SK-N-MC (cell line): ENCODE measurements at regions not wholly inside any gene's neighbourhood (a gene's known extent, or its start where the extent isn't known, plus 50 kb on each side); places are given as distances from the start of the nearest gene placed in this dataset.
"Not testable (repeated sequence)": the region's sequence is repeated elsewhere in the genome, so short reads cannot be mapped to it uniquely, and the experiment has no call there.

ENCODE experiments used
- DNase-seq: peaks from one replicate; pipeline ENCODE4 v3.0.0-alpha.2; 2011; ENCODE audit warnings: low read depth, low spot score
- H3K27ac ChIP-seq: fragments of 200-600 bp; sonication (generic); 2 replicates; pipeline ENCODE4 v1.5.1; 2016; ENCODE audit warnings: mixed run types
- H3K36me3 ChIP-seq: fragments of 200-600 bp; sonication (generic); 2 replicates; pipeline ENCODE4 v1.6.1; 2017; ENCODE audit warnings: antibody characterized with exemption, low read length, mixed read lengths; ENCODE audit not compliant: insufficient read depth
- H3K4me3 ChIP-seq: fragments of 200-600 bp; sonication (generic); 2 replicates; pipeline ENCODE4 v1.5.1; 2016
- H3K9ac ChIP-seq: fragments of 200-600 bp; sonication (generic); 2 replicates; pipeline ENCODE4 v1.8.0; 2017; ENCODE audit warnings: mixed run types, mixed read lengths; ENCODE audit not compliant: insufficient read length
- H3K9me3 ChIP-seq: fragments of 200-600 bp; sonication (generic); 2 replicates; pipeline ENCODE4 v1.6.1; 2017; ENCODE audit warnings: low read depth, mild to moderate bottlenecking, antibody characterized with exemption, low read length, moderate library complexity, mixed read lengths
- EZH2 ChIP-seq: fragments of 200-600 bp; sonication (generic); IDR thresholded peaks from one replicate; pipeline ENCODE4 v1.6.1; 2017; ENCODE audit warnings: antibody characterized with exemption
- FOXP2 ChIP-seq: optimal IDR thresholded peaks from 2 replicates; pipeline ENCODE3; 2011; ENCODE audit warnings: mild to moderate bottlenecking, moderate library complexity; ENCODE audit not compliant: insufficient read depth; ENCODE audit errors: extremely low read length, control extremely low read depth
- POLR2AphosphoS5 ChIP-seq: IDR thresholded peaks from 2 replicates; pipeline ENCODE4 v1.6.1; 2012; ENCODE audit warnings: mild to moderate bottlenecking, low read depth, low read length, borderline replicate concordance

DNA sequence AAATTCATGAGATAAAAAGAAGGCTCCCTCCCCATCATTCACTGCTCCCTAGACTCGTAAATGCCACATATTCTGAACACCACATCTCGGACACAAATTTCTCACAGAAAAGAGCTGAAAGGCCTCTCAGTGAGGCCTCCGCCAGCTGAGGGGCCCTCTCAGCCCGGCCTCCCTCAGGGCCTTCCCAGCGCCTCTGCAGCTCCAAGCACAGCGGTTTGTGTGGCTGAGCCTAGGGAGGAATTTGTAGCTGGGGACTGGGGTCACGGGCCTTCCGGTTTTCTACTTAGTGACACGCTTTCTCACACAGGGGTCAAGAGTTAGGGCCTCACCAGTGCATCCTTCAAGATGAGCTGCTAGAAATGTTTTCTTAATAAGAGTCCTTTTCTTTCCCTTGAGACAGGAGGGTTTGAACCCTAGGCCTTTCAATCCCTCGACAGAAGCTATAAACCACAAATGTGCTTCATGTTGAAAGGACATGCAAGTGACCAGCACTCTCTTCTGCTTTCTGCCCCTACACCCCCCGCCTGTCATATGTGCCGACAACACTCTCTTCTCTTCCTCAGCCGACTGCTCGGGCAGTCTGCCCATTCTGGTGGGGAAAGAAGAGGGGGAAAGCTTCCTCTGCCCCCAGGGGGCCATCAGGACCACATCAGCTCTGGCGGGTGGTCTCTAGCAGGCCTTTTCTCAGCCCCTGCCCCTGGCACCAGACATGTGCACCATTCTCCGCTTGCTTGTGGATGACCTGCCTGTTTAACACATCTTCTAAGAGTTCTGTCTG, 104.9 kb downstream of the CHIC2 start:
- H3K9me3 ChIP-seq, result no peaks in the 10 kb centered on the region
- no peaks in the 10 kb centered on the region for H3K36me3 ChIP-seq
- DNase-seq, result no peak
- no peak overlapping the region for H3K9ac ChIP-seq
- TF ChIP-seq POLR2AphosphoS5 (no peak), FOXP2 (no peak), EZH2 (no peak)
- no peak overlapping the region for H3K27ac ChIP-seq
- H3K4me3 ChIP-seq, result no peak overlapping the region

DNA sequence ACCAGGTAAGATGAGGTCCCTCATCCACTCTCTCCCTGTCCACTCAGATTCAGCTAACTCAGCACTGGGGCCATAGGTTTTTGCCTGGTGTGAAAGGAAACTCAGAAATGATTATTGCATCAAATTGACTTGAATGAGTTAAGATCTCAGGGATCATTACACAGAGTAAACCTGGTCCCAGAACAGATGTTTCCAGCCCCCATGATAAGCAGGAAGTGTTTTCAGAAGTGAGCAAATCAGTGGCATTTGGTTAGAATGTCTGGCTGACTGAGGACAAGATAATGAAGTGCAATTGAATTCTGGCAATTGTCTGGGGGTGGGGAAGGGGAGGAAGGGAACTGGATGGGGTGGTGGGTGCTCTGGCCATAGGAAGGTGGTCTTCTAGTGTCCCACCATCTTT, 108.0 kb downstream of the CHIC2 start:
- TF ChIP-seq POLR2AphosphoS5, result no peak
- TF ChIP-seq EZH2, result no peak
- no peak for TF ChIP-seq FOXP2
- no peaks in the 10 kb centered on the region for H3K36me3 ChIP-seq
- H3K9me3 ChIP-seq, result no peaks in the 10 kb centered on the region
- H3K4me3 ChIP-seq, result no peak overlapping the region
- no peak overlapping the region for H3K9ac ChIP-seq
- H3K27ac ChIP-seq, result no peak overlapping the region
- DNase-seq, result no peak

DNA sequence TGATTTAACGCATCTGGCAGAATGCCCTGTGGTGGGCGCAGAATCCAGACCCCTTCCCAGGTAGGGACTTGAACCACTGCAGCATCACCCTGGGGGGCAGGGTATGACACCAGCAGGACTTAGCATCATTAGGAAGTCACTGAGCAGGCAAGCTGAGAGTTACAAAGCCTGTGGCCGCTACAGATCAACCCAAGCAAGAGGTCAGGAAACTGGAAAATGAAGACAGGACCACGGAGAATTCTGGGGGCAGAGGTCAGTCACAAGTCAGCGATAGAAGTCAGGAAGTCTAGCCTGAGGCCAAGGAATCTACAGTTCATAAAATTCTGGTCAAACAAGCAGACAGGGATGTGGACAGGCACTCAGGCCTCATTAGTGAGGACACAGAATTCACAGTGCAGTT, 108.4 kb downstream of the CHIC2 start:
- no peak overlapping the region for H3K4me3 ChIP-seq
- no peak overlapping the region for H3K27ac ChIP-seq
- no peaks in the 10 kb centered on the region for H3K9me3 ChIP-seq
- no peaks in the 10 kb centered on the region for H3K36me3 ChIP-seq
- TF ChIP-seq FOXP2, result no peak
- no peak for TF ChIP-seq EZH2
- no peak for TF ChIP-seq POLR2AphosphoS5
- H3K9ac ChIP-seq, result no peak overlapping the region
- no peak for DNase-seq

DNA sequence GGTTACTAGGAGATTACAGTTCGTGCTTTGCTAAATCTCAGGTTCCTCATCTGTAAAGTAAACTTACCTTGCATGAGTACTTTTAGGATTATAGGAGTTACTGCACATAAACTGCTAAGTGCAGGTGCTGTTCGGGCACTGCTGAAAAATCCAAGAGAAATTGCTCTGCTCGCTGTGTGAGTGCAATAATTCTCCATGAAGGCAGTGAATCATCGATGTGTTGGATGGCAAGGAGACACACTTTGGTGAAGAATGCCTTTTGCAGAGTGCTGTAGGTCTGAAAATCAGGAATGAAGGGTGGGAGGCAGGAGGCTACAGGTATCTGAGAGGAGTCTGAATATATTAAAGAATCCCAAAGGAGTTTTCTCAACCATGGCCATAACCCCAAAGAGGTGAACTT, 113.0 kb downstream of the CHIC2 start:
- Histone ChIP-seq H3K4me3 (no peak overlapping the region), H3K27ac (no peak overlapping the region), H3K36me3 (no peaks in the 10 kb centered on the region), H3K9me3 (no peaks in the 10 kb centered on the region), H3K9ac (no peak overlapping the region)
- TF ChIP-seq EZH2 (no peak), POLR2AphosphoS5 (no peak), FOXP2 (no peak)
- DNase-seq, result no peak

DNA sequence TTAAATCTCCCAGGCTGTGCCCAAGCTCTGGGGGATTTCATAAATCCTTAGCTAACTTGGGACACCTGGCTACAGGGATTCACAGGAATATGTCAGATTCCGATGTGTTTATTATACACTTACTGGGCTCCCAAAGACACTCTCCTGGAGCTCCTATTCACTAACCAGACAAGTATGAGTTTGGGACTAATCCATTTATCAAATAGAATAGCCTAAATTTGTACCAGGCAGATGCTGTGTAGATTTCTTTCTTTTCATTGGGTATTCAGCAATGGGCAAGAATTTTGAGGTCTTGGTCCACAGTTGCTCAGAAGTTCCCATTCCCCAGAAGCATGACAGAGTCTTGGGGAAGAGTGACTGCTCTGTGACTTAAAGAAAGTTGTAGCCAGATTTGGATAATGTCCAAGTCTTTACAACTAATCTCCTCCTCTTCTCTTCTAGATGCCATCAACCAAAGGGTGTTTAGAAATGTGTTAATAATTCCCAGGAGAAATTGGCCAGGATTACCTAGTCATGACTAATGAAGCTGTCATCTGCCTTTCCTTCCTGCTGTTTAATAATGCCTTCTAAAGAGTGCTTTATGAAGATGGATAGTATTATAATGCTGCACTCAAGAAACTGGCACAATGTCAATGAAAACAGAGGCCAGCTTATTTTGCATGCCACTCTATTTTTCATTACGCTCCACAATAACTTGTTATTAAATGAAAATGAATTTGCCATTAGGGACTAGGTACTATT, 120.9 kb downstream of the CHIC2 start:
- DNase-seq, result no peak
- H3K9me3 ChIP-seq, result no peaks in the 10 kb centered on the region; the same call in 1 of the 2 replicates
- H3K9ac ChIP-seq, result no peak overlapping the region
- H3K36me3 ChIP-seq, result no peaks in the 10 kb centered on the region
- no peak overlapping the region for H3K4me3 ChIP-seq
- TF ChIP-seq EZH2, result no peak
- TF ChIP-seq POLR2AphosphoS5, result peak; percentile 48; the same call in 1 of the 2 replicates
- H3K27ac ChIP-seq, result no peak overlapping the region

DNA sequence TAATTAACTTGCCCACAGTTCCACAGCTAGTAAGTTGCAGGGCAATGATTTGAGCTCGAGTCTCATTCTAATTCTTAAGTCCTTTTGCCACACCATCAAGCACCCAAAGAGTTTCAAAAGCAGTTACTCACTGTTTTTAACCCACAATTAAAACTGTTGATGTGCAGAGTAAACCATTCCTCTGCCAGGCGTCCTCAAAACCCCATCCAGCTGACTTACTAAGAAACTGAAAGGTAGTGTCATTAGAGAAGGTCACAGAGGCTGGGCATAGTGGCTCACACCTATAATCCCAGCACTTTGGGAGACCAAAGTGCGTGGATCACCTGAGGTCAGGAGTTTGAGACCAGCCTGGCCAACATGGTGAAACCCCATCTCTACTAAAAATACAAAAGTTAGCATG, 121.7 kb downstream of the CHIC2 start:
- Histone ChIP-seq H3K27ac (no peak overlapping the region), H3K9me3 (no peaks in the 10 kb centered on the region; the same call in 1 of the 2 replicates), H3K4me3 (no peak overlapping the region), H3K9ac (no peak overlapping the region), H3K36me3 (no peaks in the 10 kb centered on the region)
- no peak for TF ChIP-seq FOXP2
- no peak for TF ChIP-seq EZH2
- TF ChIP-seq POLR2AphosphoS5, result no peak
- DNase-seq, result no peak

DNA sequence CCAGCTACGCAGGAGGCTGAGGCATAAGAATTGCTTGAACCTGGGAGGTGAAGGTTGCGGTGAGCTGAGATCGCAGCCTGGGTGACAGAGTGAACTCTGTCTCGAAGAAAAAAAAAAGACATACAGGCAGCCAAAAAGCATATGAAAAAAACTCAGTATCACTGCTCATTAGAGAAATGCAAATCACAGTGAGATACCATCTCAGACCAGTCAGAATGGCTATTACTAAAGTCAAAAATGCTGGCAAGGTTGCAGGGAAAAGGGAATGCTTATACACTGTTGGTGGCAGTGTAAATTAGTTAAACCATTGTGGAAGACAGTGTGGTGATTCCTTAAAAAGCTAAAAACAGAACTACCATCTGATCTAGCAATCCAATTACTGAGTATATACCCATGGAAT, 123.1 kb downstream of the CHIC2 start:
- no peaks in the 10 kb centered on the region; the same call in 1 of the 2 replicates for H3K9me3 ChIP-seq
- no peak overlapping the region for H3K4me3 ChIP-seq
- no peak overlapping the region for H3K9ac ChIP-seq
- no peak for DNase-seq
- no peak overlapping the region for H3K27ac ChIP-seq
- no peaks in the 10 kb centered on the region for H3K36me3 ChIP-seq
- TF ChIP-seq EZH2 (no peak), FOXP2 (no peak), POLR2AphosphoS5 (no peak)

DNA sequence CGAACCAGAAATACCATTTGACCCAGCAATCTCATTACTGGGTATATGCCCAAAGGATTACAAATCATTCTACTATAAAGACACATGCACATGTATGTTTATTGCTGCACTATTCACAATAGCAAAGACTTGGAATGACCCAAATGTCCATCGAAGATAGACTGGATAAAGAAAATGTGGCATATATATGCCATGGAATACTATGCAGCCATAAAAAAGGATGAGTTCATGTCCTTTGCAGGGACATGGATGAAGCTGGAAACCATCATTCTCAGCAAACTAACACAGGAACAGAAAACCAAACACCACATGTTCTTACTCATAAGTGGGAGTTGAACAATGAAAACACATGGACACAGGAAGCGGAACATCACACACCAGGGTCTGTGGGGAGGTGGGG, 124.5 kb downstream of the CHIC2 start:
- not testable (repeated sequence) for H3K36me3 ChIP-seq, H3K9ac ChIP-seq, H3K27ac ChIP-seq, DNase-seq, H3K9me3 ChIP-seq, H3K4me3 ChIP-seq
